ENCODE measurements at regions not wholly inside any gene's neighbourhood (a gene's known extent, or its start where the extent isn't known, plus 50 kb on each side); places are given as distances from the start of the nearest gene placed in this dataset.

GRCh38 chr5:58198330-58198729 is 261.6 kb downstream of the PLK2 start:
- TF ChIP-seq CTCF (IDR thresholded peaks at IDR 0.05; ENCODE audit: borderline replicate concordance, extremely low read depth, low read length, poor library complexity, severe bottlenecking) (no peak), EZH2 (IDR thresholded peaks at IDR 0.05; ENCODE audit: borderline replicate concordance, low read depth, low read length, severe bottlenecking) (no peak)
